AG04449 (cell line): ENCODE measurements at regions not wholly inside any gene's neighbourhood (a gene's known extent, or its start where the extent isn't known, plus 50 kb on each side); places are given as distances from the start of the nearest gene placed in this dataset.

Experiments
- CTCF ChIA-PET: fragments of 350-600 bp; formaldehyde crosslinking; extraction: SDS; loops from one replicate; lab custom pipeline; 2021; ENCODE audit warnings: antibody characterized with exemption; lab: Yijun Ruan, JAX
- POLR2A ChIA-PET: fragments of 400-600, 350-600 bp; formaldehyde crosslinking; extraction: SDS; loops from one replicate; lab custom pipeline; 2020; ENCODE audit warnings: antibody characterized with exemption, inconsistent platforms; lab: Yijun Ruan, JAX
- DNase-seq: peaks from one replicate; pipeline ENCODE4 v3.0.0-alpha.2; 2010; ENCODE audit warnings: low read depth, low spot score
- H3K4me3 ChIP-seq: 2 replicates; pipeline ENCODE4 v1.5.1; 2011; ENCODE audit warnings: low read depth, mild to moderate bottlenecking, control low read depth, low read length
- CTCF ChIP-seq: IDR thresholded peaks from one replicate; pipeline ENCODE4 v1.5.1; 2011; ENCODE audit warnings: mild to moderate bottlenecking, moderate library complexity, low read length, control low read depth, inconsistent platforms; ENCODE audit not compliant: insufficient read depth; ENCODE audit errors: missing control alignments

- ChIA-PET CTCF (no interaction called here), POLR2A (no interaction called here)
- DNase-seq: no peak
- no peak overlapping the region for H3K4me3 ChIP-seq
- no peak for TF ChIP-seq CTCF
Observed at GRCh38 chr15:53833134-53833624, 73.7 kb upstream of the WDR72 start.

- POLR2A ChIA-PET: no interaction called here
- no peak for DNase-seq
- CTCF ChIA-PET: no interaction called here
- no peak for TF ChIP-seq CTCF
- H3K4me3 ChIP-seq: no peak overlapping the region
Observed at GRCh38 chr15:53831907-53832770, 72.7 kb upstream of the WDR72 start.

- POLR2A ChIA-PET: no interaction called here
Observed at GRCh38 chr15:53830707-53831386, 71.4 kb upstream of the WDR72 start.

GRCh38 chr15:53829923-53830459, 70.5 kb upstream of the WDR72 start:
- no peak overlapping the region for H3K4me3 ChIP-seq
- DNase-seq: no peak
- ChIA-PET POLR2A (no interaction called here), CTCF (no interaction called here)
- TF ChIP-seq CTCF: no peak

More at GRCh38 chr15:53830707-53831386, 71.4 kb upstream of the WDR72 start:
- no peak for TF ChIP-seq CTCF
- DNase-seq: no peak
- no peak overlapping the region for H3K4me3 ChIP-seq
- CTCF ChIA-PET: no interaction called here

GRCh38 chr15:53829471-53829870, 70.0 kb upstream of the WDR72 start:
- no peak for TF ChIP-seq CTCF
- ChIA-PET POLR2A (no interaction called here), CTCF (no interaction called here)
- no peak overlapping the region for H3K4me3 ChIP-seq
- no peak for DNase-seq

- TF ChIP-seq CTCF: no peak
- no peak for DNase-seq
- H3K4me3 ChIP-seq: no peak overlapping the region
- CTCF ChIA-PET: interaction anchor here (0.6 kb wide), 1 partner anchor 11 kb away, joined by 3 read pairs; no protein-coding TSS in a partner anchor
- POLR2A ChIA-PET: no interaction called here
Observed at GRCh38 chr15:53827355-53827754, 67.9 kb upstream of the WDR72 start.
